ENCODE measurements at regions not wholly inside any gene's neighbourhood (a gene's known extent, or its start where the extent isn't known, plus 50 kb on each side); places are given as distances from the start of the nearest gene placed in this dataset.
"Not testable (repeated sequence)": the region's sequence is repeated elsewhere in the genome, so short reads cannot be mapped to it uniquely, and the experiment has no call there.

DNA sequence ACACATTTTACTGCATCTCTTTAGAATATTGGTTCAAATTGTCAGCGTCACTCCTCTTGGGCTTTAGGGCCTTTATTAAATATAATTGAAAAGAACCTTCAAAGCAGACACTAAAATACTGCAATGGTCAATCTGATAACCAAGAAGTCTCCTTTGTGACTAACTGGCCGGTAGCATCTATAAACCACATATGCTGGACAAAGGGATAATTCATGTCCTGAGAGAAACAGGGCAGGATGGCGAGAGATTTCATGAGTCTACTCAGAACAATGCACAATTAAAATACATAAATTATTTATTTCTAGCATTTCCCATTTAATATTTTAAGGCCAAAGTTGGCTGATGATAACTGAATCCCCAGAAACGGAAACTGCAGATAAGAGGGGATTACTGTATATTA, 1083.4 kb upstream of the CDH18 start:
- Mint-ChIP-seq H3K27ac (no peak overlapping the region), H3K4me3 (no peak overlapping the region), H3K36me3 (ENCODE audit: low read depth) (no peaks in the 10 kb centered on the region), H3K27me3 (no peaks in the 10 kb centered on the region), H3K4me1 (no peaks in the 10 kb centered on the region), H3K9me3 (ENCODE audit: low read depth) (peaks cover 4% of the 10 kb centered on the region)
- POLR2A ChIA-PET = no interaction called here
- no peak for DNase-seq
- ATAC-seq = no peak
- intact Hi-C loops (cut with DNase I, micrococcal nuclease) = no loop called here
- CTCF ChIA-PET = no interaction called here

DNA sequence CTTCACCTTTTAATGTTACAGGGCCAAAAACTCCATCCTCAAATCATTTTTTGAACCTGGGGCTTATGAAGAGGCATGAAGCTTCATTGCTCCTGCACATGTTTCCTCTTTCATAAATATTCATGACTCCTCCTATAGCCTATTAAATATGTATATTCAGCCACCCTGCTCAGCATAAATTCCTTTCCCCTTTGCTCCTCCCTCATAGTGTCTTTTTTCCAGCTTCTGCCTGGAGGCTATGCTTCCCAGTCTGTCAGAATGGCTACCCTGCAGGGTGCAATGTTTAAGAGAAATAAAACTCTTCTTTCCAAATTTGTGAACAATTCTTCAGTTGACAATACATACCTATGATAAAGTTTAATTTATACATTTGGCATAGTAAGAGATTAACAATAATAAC, 1082.9 kb upstream of the CDH18 start:
- H3K4me3 Mint-ChIP-seq = no peak overlapping the region
- no peaks in the 10 kb centered on the region for H3K27me3 Mint-ChIP-seq
- intact Hi-C loops (cut with DNase I, micrococcal nuclease) = no loop called here
- no peak overlapping the region for H3K27ac Mint-ChIP-seq
- no peak for ATAC-seq
- no peak for DNase-seq
- H3K9me3 Mint-ChIP-seq (ENCODE audit: low read depth) = peaks cover 5% of the 10 kb centered on the region
- no peaks in the 10 kb centered on the region for H3K4me1 Mint-ChIP-seq
- no peaks in the 10 kb centered on the region for H3K36me3 Mint-ChIP-seq (ENCODE audit: low read depth)
- ChIA-PET CTCF (no interaction called here), POLR2A (no interaction called here)

DNA sequence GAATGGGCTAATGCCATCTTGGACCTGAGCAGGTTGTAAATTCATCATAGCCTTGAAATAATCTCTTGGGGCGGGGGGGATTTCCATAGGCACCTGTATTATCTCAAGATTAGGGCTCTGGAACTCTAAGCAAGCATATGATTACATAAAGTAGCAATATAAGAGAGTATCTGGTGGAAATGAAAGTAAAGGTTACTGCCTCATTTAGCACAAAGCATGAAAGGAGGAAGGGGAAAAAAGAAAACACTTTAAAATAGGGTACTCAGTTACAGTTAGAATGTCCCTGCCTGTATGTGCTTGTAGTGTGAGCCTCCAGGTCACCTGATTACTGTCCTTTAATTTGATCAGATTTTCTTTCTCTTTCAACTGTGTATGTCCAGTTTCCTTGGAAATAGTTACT, 1079.7 kb upstream of the CDH18 start:
- ChIA-PET CTCF (no interaction called here), POLR2A (no interaction called here)
- DNase-seq (no peak), ATAC-seq (no peak)
- peaks cover 9% of the 10 kb centered on the region for H3K9me3 Mint-ChIP-seq (ENCODE audit: low read depth)
- no peak overlapping the region for H3K27ac Mint-ChIP-seq
- intact Hi-C loops (cut with DNase I, micrococcal nuclease) = no loop called here
- no peaks in the 10 kb centered on the region for H3K36me3 Mint-ChIP-seq (ENCODE audit: low read depth)
- no peak overlapping the region for H3K4me3 Mint-ChIP-seq
- H3K27me3 Mint-ChIP-seq = no peaks in the 10 kb centered on the region
- H3K4me1 Mint-ChIP-seq = no peaks in the 10 kb centered on the region

DNA sequence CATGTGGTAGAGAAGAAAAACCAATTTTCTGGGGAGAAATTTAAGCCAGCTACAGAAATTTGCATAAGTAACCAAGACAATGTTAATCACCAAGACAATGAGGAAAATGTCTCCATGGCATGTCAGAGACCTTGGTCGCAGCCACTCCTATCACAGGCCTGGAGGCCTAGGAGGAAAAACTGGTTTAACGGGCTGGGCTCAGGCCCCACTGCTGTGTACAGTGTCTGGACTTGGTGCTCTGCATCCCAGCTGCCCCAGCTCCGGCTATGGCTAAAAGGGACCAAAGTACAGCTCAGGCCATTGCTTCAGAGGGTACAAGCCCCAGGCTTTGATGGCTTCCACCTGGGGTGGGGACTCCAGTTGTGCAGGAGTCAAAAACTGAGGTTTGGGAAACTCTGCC, 1075.1 kb upstream of the CDH18 start:
- H3K27me3 Mint-ChIP-seq = no peaks in the 10 kb centered on the region
- no peak overlapping the region for H3K27ac Mint-ChIP-seq
- ChIA-PET POLR2A (no interaction called here), CTCF (no interaction called here)
- no peak for DNase-seq
- H3K4me3 Mint-ChIP-seq = no peak overlapping the region
- H3K36me3 Mint-ChIP-seq (ENCODE audit: low read depth) = no peaks in the 10 kb centered on the region
- intact Hi-C loops (cut with DNase I, micrococcal nuclease) = no loop called here
- ATAC-seq = no peak
- H3K4me1 Mint-ChIP-seq = no peaks in the 10 kb centered on the region
- H3K9me3 Mint-ChIP-seq (ENCODE audit: low read depth) = peaks cover 23% of the 10 kb centered on the region

DNA sequence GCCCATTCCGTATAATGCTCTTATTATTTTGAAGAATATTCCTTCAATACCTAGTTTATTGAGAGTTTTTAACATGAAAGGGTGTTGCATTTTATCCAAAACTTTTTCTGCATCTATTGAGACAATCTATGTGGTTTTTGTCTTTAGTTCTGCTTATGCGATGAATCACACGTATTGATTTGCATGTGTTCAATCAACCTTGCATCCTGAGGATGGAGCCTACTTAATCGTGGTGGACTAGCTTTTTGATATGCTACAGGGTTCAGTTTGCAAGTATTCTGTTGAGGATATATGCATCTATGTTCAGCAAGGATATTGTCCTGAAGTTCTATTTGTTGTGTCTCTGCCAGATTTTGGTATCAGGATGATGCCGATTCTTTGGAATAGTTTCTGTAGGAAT, 1070.3 kb upstream of the CDH18 start:
- intact Hi-C loops (cut with DNase I, micrococcal nuclease) = no loop called here
- no peak overlapping the region for H3K27ac Mint-ChIP-seq
- peaks cover 22% of the 10 kb centered on the region for H3K9me3 Mint-ChIP-seq (ENCODE audit: low read depth)
- no peak for DNase-seq
- ChIA-PET CTCF (interaction anchor here (0.7 kb wide), 1 partner anchor 1154 kb away, joined by 3 read pairs; no protein-coding TSS in a partner anchor), POLR2A (no interaction called here)
- H3K27me3 Mint-ChIP-seq = no peaks in the 10 kb centered on the region
- H3K36me3 Mint-ChIP-seq (ENCODE audit: low read depth) = no peaks in the 10 kb centered on the region
- no peak for ATAC-seq
- no peaks in the 10 kb centered on the region for H3K4me1 Mint-ChIP-seq
- no peak overlapping the region for H3K4me3 Mint-ChIP-seq

DNA sequence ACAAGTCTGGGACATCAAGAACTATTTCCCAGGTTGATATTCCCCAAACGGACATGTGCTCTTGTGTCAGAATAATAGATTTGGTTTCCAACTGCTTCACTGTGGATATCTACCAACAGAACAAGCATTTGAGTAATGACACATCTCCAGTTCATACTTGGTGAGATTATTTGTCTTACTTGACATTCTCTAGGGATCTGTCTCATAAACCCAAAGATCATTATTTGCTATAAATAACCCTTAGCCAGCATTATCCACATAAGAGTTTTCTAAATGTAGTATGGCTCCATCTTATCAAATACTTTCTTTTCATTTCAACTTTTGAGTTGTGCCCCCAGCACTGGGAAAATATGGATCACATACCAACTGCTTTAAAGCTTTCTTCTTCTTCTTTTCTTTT, 1063.9 kb upstream of the CDH18 start:
- DNase-seq (no peak), ATAC-seq (no peak)
- ChIA-PET CTCF (no interaction called here), POLR2A (no interaction called here)
- no peaks in the 10 kb centered on the region for H3K36me3 Mint-ChIP-seq (ENCODE audit: low read depth)
- H3K27me3 Mint-ChIP-seq = no peaks in the 10 kb centered on the region
- intact Hi-C loops (cut with DNase I, micrococcal nuclease) = no loop called here
- no peak overlapping the region for H3K4me3 Mint-ChIP-seq
- H3K27ac Mint-ChIP-seq = no peak overlapping the region
- H3K9me3 Mint-ChIP-seq (ENCODE audit: low read depth) = peaks cover 13% of the 10 kb centered on the region
- no peaks in the 10 kb centered on the region for H3K4me1 Mint-ChIP-seq

DNA sequence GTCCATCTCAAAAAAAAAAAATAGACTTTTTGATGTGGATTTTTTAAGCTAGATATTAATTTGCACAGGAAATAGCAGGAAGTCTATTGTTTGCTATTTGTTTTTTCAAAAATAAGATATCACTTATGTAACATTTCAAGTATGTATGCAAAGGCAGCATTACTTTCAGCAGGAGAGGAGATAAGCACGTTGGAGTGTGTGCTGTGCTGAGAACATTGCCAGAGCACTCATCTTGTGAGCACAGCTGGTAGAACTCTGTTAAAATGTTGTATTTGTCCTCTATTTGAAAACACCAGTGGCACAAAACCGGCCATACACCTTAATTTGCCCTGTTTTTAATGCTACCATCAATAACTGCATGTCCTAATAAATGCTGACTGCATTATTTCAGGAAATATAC, 1061.9 kb upstream of the CDH18 start:
- CTCF ChIA-PET = no interaction called here
- no peak overlapping the region for H3K4me3 Mint-ChIP-seq
- POLR2A ChIA-PET = interaction anchor here (0.6 kb wide), 1 partner anchor 9 kb away, joined by 4 read pairs; no protein-coding TSS in a partner anchor
- DNase-seq (no peak), ATAC-seq (no peak)
- intact Hi-C loops (cut with DNase I, micrococcal nuclease) = no loop called here
- H3K4me1 Mint-ChIP-seq = no peaks in the 10 kb centered on the region
- no peaks in the 10 kb centered on the region for H3K27me3 Mint-ChIP-seq
- H3K36me3 Mint-ChIP-seq (ENCODE audit: low read depth) = no peaks in the 10 kb centered on the region
- peaks cover 13% of the 10 kb centered on the region for H3K9me3 Mint-ChIP-seq (ENCODE audit: low read depth)
- H3K27ac Mint-ChIP-seq = no peak overlapping the region

DNA sequence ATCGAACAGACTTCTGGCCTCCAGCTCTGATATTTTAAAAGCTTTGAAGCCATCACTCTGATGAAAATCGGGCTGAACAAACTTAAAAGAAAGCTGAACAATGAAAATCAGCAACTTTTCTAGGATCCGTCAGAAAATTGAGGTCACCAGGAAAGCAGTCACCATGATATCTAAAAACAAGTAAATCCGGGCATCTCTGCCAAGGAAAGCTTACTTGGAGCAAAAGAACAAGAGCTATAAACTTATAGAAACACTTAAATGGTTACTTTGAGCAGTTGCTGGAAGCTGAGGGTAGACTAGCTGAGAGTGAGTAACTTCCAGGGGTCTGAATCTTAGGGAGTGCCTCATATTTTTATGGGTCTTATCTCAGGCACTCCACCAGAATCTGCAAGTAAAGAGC, 1043.0 kb upstream of the CDH18 start:
- POLR2A ChIA-PET = no interaction called here
- no peaks in the 10 kb centered on the region for H3K36me3 Mint-ChIP-seq (ENCODE audit: low read depth)
- no peaks in the 10 kb centered on the region for H3K27me3 Mint-ChIP-seq
- CTCF ChIA-PET = interaction anchor here (0.7 kb wide), 1 partner anchor 636 kb away, joined by 3 read pairs; no protein-coding TSS in a partner anchor
- ATAC-seq = no peak
- no peak overlapping the region for H3K4me3 Mint-ChIP-seq
- intact Hi-C loops (cut with DNase I, micrococcal nuclease) = no loop called here
- peaks cover 3% of the 10 kb centered on the region for H3K9me3 Mint-ChIP-seq (ENCODE audit: low read depth)
- H3K27ac Mint-ChIP-seq = no peak overlapping the region
- no peak for DNase-seq
- H3K4me1 Mint-ChIP-seq = no peaks in the 10 kb centered on the region

DNA sequence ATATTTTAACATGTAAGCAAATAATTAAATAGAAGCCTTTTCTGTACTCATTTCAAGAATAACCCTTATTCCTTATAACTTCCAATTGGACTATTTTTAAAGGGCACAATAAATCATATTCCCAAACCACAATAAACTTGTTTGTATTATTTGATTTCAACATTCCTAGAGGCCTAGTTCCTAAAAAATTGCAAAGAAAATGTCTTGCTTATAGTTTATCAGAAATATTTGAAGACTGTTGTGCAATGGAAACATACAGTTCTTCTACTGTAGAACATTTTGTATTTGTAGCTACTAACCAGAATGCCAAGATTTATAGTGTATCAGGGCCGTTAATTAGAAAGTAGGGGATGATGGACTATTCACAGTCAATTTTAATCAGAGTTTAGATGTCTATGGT, 1037.0 kb upstream of the CDH18 start:
- ATAC-seq = no peak
- intact Hi-C loops (cut with DNase I, micrococcal nuclease) = no loop called here
- DNase-seq = no peak
- no peaks in the 10 kb centered on the region for H3K4me1 Mint-ChIP-seq
- H3K27me3 Mint-ChIP-seq = no peaks in the 10 kb centered on the region
- H3K9me3 Mint-ChIP-seq (ENCODE audit: low read depth) = peaks cover 14% of the 10 kb centered on the region
- no peak overlapping the region for H3K4me3 Mint-ChIP-seq
- H3K27ac Mint-ChIP-seq = no peak overlapping the region
- H3K36me3 Mint-ChIP-seq (ENCODE audit: low read depth) = no peaks in the 10 kb centered on the region
- CTCF ChIA-PET = no interaction called here
- POLR2A ChIA-PET = no interaction called here

DNA sequence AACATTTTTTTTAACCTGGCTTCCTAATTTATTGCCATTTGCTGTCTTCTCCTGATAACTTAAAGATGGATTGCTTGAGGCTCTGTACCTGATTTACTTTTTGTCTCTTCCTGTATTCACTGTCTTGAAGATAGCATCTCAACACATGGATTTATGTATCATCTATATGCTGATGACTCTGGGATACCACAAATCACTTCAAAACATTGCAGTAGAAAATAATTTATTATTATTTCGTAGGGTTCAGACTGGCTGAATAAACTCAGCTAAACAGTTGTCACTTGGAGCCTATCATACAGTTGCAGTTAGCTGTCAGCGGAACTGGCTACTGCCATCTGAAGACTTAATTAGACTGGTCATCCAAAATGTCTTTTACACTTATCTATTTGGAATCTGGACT, 1025.2 kb upstream of the CDH18 start:
- intact Hi-C loops (cut with DNase I, micrococcal nuclease) = no loop called here
- ChIA-PET POLR2A (no interaction called here), CTCF (no interaction called here)
- H3K9me3 Mint-ChIP-seq (ENCODE audit: low read depth) = peaks cover 11% of the 10 kb centered on the region
- H3K4me3 Mint-ChIP-seq = no peak overlapping the region
- ATAC-seq = no peak
- H3K27me3 Mint-ChIP-seq = no peaks in the 10 kb centered on the region
- no peaks in the 10 kb centered on the region for H3K36me3 Mint-ChIP-seq (ENCODE audit: low read depth)
- H3K4me1 Mint-ChIP-seq = no peaks in the 10 kb centered on the region
- no peak overlapping the region for H3K27ac Mint-ChIP-seq
- DNase-seq = no peak

DNA sequence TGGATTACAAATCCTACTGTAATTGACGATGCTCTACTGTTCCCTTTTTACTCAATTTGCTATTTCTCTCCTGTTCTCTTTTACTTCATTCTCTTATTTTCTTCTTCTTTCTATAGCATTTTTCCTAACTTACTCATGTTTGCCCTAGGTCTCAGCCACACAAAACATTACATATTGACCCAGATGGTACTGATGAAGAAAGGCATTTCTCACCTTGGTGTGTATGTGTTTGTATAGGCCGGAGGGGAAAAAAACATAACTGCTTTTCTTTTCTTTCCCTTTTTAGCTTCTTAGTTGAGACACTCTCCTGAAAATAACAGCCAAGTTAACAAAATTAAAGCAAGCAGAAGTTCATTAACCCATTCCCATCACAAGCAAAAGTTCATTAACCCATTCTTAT, 1019.8 kb upstream of the CDH18 start:
- H3K4me1 Mint-ChIP-seq = no peaks in the 10 kb centered on the region
- intact Hi-C loops (cut with DNase I, micrococcal nuclease) = no loop called here
- no peak for DNase-seq
- no peak for ATAC-seq
- POLR2A ChIA-PET = no interaction called here
- H3K27me3 Mint-ChIP-seq = no peaks in the 10 kb centered on the region
- H3K4me3 Mint-ChIP-seq = no peak overlapping the region
- H3K27ac Mint-ChIP-seq = no peak overlapping the region
- CTCF ChIA-PET = no interaction called here
- H3K9me3 Mint-ChIP-seq (ENCODE audit: low read depth) = peaks cover 5% of the 10 kb centered on the region
- H3K36me3 Mint-ChIP-seq (ENCODE audit: low read depth) = no peaks in the 10 kb centered on the region

DNA sequence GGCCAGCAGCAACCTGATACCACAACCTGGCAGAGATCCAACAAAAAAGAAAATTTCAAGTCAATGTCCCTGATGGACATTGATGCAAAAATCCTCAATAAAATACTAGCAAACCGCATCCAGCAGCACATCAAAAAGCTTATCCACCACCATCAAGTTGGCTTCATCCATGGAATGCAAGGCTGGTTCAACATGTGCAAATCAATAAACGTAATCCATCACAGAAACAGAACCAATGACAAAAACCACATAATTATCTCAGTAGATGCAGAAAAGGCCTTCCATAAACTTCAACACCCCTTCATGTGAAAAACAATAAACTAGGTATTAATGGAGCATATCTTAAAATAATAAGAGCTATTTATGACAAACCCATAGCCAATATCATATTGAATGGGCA, 1000.9 kb upstream of the CDH18 start:
- CTCF ChIA-PET = not testable (repeated sequence)

DNA sequence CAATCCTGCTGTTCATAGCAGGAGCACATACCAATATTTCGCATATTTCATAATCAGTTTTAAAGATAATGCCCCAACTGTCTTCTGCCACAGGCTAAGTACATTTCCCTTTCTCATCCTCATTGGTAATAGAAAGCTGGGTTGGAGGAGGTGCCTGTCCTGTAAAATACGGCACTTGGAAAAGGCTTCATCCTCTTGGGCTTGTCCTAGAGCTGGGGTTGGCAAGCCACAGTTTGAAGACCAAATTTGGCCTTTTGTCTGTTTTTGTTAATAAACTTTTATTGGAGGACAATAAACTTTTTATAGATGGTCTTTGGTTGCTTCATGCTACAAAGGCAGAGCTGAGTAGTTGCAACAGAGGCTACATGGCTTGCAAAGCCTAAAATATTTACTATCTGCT, 997.8 kb upstream of the CDH18 start:
- Mint-ChIP-seq H3K9me3 (ENCODE audit: low read depth) (peaks cover 26% of the 10 kb centered on the region), H3K27ac (no peak overlapping the region), H3K4me3 (no peak overlapping the region), H3K36me3 (ENCODE audit: low read depth) (no peaks in the 10 kb centered on the region), H3K4me1 (no peaks in the 10 kb centered on the region), H3K27me3 (no peaks in the 10 kb centered on the region)
- ATAC-seq (no peak), DNase-seq (no peak)
- CTCF ChIA-PET = no interaction called here
- intact Hi-C loops (cut with DNase I, micrococcal nuclease) = loop anchor here in 1 of 2 experiments (5.0 kb wide), 1 partner anchor 1133 kb away; no protein-coding TSS in a partner anchor
- POLR2A ChIA-PET = no interaction called here

More for the DNA sequence above, 1000.9 kb upstream of the CDH18 start:
- ATAC-seq; H3K27ac Mint-ChIP-seq; H3K4me3 Mint-ChIP-seq; DNase-seq; H3K4me1 Mint-ChIP-seq; H3K27me3 Mint-ChIP-seq; POLR2A ChIA-PET; H3K36me3 Mint-ChIP-seq (ENCODE audit: low read depth): not testable (repeated sequence)
- H3K9me3 Mint-ChIP-seq (ENCODE audit: low read depth) = peaks cover 27% of the 10 kb centered on the region
- intact Hi-C loops (cut with DNase I, micrococcal nuclease) = loop anchor here in 1 of 2 experiments (5.0 kb wide), 1 partner anchor 1137 kb away; no protein-coding TSS in a partner anchor

Measured in activated CD4-positive, alpha-beta T cell treated with anti-CD3 and anti-CD28 coated beads for 36 hours (primary cell).